ENCODE measurements at regions not wholly inside any gene's neighbourhood (a gene's known extent, or its start where the extent isn't known, plus 50 kb on each side); places are given as distances from the start of the nearest gene placed in this dataset.
"Not testable (repeated sequence)": the region's sequence is repeated elsewhere in the genome, so short reads cannot be mapped to it uniquely, and the experiment has no call there.

DNA sequence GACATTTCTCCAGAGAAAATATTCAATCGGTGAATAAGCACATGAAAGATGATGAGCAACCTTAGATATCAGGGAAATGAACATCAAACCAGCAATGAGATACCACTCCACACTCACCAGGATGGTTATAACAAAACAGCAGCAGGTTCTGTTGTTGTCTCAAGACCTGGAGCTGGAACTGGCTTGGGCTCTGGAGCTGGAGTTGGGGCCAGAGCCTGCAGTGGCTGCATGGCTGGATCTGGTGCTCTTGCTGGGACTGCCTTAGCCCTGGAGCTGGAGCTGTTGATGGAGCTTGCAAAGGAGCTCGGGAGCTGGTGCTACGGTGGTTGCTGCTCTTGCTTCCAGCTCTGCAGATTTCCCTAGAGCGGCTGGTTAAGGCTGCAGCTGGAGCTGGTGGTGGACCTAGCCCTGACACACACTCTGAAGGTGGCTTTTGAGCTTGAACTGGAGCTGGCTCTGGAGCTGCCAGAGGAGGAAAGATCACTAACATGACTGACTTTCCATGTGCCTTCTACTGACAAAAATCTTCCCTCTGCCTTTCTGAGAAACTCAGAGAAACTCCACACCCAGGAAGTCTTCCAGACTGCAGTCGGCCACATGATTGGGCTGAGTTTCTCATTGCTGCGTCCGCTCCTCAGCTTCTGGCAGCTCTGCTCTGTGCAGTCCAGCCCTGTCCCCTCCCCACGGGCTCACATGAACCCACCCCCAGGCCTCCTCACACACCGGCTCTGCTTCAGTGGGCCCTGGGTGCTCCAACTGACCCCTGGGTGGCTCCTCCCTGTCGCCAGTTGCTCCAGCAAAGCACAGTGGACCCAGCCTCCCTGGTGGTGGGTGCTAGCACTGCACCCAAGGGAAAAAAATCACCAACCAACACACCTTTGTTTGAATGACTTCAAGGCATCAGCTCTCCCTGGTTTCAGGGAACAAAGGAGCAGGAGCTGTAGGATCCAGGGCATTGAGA lies 139.1 kb upstream of the FMN2 start:
- DNase-seq: peak; percentile 67

DNA sequence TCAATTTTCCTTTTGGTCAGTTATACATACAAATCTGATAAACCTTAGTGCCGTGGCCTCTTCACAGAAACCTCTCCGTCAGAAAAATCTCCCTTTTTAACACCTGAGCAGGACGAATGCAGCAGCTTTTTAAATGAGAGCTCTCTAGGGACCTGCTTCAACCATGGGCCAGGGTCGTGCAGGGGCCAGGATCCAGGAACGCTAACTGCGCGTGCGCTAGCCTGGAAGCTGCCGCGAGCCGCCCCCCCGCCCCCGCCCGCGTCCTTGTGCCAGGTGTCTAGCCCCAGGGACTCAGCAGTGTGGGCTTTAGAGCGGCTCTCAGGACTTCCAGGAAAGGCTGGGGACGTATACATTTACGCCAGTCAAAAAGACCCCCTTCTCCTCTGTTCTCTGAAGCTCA lies 136.8 kb upstream of the FMN2 start:
- DNase-seq: no peak

- no peak for DNase-seq
These were observed 136.3 kb upstream of the FMN2 start for GRCh38 chr1:239955431-239955830.

DNA sequence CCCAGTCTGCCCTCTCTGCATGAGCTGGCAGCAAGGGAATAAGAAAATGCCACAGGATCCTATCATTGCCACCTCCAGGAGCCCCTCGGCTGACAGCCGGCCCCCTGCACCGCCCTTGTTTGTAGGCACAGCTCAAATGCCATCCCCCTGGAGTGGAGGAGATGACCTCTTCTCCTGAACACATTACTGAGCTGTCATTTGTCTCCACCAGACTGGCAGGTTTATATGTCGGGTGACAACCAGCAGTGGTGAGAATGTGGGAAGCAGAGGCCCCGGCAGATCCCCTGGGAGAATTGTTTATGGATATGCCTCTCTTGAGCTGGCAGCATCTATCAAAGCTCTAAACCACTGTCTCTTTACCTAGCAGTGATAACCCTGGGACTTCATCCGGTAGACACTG lies 135.4 kb upstream of the FMN2 start:
- no peak for DNase-seq

- no peak for DNase-seq
These were observed 133.6 kb upstream of the FMN2 start for GRCh38 chr1:239958063-239958462.

- DNase-seq: no peak
These were observed 131.3 kb upstream of the FMN2 start for GRCh38 chr1:239960366-239960765.

- no peak for DNase-seq
These were observed 127.8 kb upstream of the FMN2 start for GRCh38 chr1:239963856-239964255.

- DNase-seq: peak; percentile 79
These were observed 115.3 kb upstream of the FMN2 start for GRCh38 chr1:239976130-239976968.

- no peak for DNase-seq
These were observed 114.3 kb upstream of the FMN2 start for GRCh38 chr1:239977416-239977815.

GRCh38 chr1:239979456-239979855 lies 112.2 kb upstream of the FMN2 start:
- no peak for DNase-seq

DNA sequence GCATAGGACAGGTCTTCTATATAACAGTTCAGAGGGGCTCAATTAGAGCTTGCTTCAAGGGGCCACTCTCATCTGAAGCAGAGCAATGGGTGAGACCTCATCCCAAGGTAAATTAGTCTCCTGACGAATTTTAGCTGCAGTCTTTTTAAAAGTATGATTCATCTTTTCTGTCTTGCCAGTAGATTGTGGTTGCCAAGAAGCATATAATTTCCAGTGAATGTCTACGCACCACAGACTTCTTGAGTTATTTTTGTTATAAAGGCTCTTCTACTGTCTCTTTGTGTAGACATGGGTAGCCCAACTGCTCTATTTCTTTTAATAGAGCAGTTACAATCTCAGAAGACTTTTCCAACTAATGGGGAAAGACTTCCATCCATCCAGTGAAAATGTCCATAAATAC lies 108.9 kb upstream of the FMN2 start:
- no peak for DNase-seq

- DNase-seq: no peak
These were observed 106.6 kb upstream of the FMN2 start for GRCh38 chr1:239985044-239985443.

DNA sequence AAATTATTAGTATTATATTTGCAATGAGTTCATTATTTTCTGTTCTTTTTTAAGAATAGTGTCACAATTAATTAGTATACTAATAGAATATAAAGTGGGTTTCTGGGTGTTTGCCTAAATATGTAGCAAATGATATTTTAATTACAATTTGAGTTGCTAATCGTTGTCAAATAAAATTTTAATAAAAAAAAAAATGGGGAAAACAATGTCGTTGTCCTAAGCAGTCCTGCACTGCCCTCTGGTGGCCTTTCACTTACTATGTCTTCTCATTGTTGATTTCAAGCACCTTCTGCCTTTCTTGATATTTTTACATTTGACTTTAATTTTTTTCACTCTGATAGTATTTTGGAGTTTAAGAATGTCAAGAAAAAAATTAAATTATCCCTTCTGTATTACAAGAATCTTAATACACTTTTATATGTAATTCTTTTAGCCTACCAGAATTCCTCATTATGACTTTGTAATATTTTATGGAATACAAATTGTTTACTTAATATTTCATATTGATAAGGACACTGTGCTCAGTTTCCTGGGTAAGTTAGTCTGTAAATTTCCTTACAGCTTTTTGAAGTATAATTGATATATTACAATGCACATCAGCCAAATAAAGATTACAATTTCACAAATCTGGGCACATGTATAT lies 104.5 kb upstream of the FMN2 start:
- DNase-seq: peak; percentile 73

DNA sequence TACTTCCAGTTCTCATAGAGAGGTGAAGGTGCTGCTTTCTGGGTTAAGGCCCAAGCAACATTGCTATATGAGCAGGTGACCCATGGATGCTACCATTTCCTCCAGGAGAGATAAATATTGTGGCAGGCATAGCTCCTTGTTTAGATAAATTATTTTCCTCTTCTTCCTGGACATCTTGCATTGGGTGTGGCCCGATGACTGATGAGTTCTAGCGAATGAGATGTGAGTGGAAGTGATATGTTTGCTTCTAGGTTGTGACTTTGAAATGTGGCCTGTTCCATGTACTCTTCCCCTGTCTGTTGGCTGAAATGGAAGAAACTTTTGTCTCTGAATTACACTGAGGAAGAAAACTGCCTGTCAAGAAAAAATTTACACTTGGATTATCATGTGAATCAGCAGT lies 101.7 kb upstream of the FMN2 start:
- no peak for DNase-seq

DNA sequence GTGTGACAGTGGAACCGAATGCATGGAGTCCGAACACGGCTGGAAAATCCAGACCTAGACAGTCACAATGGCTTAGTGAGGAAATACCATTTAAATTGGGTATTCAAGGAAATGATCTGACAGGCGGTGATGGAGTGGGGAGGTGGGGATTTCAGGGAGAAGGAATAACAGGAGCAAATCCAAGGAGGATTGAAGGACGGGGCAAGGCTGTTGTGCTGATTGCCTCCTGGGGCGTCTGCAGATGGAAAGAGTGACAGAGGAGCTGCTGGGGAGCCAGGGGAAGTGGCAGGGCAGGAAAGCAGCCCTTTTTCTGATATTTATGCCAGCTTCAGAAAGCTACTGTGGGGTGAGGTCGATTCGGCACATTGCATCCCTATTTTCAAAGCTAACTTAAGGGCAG lies 99.1 kb upstream of the FMN2 start:
- not testable (repeated sequence) for DNase-seq

DNA sequence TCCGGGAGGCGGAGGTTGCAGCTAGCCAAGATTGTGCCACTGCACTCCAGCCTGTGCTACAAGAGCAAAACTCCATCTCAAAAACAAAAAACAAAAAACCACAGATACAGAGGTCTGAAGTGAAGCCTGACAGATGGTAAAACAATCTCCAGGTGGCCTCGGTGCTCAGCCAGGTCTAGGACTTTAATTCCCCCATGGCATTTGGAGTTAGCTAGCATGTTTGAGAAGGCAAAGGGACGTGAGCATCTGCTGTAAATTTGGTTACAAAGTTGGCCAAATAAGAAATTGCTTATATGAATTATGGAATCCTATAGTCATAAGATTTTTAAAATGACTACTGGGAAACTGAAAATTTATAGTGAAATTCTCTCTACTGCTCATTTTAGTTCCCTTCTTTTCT lies 98.3 kb upstream of the FMN2 start:
- no peak for DNase-seq

DNA sequence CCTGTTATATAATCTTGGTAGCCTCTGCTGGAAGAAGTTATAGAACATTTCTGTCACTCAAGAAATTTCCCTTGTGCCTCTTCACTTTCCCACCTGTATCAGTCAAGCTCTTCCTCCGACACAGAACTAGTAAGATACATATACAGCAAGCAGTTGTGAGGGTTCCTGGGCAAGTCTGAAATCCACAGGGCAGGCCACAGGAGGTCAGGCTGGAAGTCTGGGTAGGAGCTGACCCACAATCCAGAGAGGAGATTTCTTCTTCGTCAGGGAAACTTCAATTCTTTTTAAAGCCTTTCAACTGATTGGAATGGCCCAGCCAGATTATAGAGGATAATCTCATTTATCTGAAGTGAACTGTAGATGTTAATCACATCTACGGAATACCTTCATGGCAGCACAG lies 96.4 kb upstream of the FMN2 start:
- DNase-seq: no peak

DNA sequence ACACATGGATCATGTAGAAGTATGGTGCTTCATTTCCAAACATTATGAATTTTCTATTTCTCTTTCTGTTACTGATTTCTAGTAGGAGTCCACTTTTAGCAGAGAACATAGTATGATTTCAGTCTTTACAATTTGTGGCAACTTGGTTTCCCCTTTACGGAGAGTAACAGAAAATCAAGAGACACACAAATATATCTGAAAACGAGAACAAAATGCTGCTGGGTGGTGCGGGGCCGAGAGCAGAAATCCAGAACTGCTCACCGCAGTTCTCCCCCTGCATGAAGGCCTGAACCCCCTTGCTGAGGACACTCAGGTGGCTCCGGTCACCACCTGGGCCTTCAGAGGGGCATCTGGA lies 94.5 kb upstream of the FMN2 start:
- no peak for DNase-seq

GRCh38 chr1:239997515-239998311 lies 94.0 kb upstream of the FMN2 start:
- DNase-seq: no peak

- DNase-seq: no peak
These were observed 93.4 kb upstream of the FMN2 start for GRCh38 chr1:239998312-239998649.

DNA sequence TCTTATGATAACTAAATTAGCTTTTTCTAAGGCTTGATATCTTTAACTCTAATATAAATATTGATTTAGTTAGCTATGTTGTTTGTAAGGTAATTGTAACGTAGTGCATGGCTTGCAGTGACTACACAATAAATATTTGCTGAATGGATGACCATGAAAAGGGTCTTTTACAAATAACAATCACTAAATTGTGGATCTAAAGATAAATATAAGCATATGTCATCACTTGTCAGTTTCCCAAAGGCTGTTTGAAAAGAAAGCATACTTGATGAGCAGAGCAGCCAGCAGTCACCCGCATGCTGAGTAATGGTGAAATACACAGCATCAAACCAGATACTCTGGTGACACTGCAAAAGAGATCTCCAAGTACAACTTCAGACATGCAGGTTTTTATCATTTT lies 92.5 kb upstream of the FMN2 start:
- DNase-seq: no peak

DNA sequence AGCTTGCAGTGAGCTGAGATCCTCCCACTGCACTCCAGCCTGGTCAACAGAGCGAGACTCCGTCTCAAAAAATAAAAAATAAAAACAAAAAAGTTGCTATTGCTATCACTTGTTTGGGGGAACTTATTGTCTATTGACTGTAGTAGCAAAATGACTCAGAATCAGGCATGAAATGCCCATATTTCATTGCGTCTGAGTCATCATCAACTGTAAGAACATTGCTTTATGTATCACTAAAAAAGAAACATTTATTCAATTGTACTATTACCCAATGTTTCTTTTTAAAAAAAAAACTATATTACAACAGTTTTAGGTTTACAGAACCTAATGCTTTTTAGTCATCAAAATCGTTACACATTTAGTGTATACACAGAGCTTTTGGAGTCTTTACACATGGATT lies 91.0 kb upstream of the FMN2 start:
- DNase-seq: no peak

DNA sequence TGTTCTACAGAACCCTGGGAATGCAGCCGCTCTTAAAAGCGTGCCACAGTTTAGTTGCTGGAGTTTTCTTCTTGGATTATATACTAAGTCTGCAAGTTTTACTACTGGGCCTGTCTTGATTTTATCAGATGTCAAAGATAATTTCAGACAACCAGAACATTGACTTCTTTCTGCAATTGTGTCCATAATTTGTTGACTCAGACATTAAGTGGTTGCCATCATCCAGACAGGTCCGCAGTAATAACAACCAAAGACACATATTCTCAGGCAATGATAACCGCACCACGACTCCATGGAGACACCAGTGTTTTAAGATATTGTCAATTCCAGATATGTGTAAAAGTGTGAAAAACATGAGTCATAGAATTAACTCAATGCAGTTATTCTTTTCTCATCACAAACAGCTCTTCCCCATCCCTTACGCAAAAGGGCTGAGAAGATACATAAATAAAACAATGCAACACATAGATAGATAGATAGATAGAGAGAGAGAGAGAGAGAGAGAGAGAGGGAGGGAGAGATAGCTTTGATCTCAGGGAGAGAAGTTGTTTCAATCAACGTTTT lies 90.4 kb upstream of the FMN2 start:
- DNase-seq: no peak
